K562 (cell line): ENCODE measurements at regions not wholly inside any gene's neighbourhood (a gene's known extent, or its start where the extent isn't known, plus 50 kb on each side); places are given as distances from the start of the nearest gene placed in this dataset.

ENCODE experiments used
- KDM2B ChIP-seq: fragments of 250-450 bp; sonication (Bioruptor Pico); IDR thresholded peaks from 2 replicates; pipeline ENCODE4 v1.8.0; 2021; ENCODE audit warnings: mild to moderate bottlenecking, moderate library complexity
- PCBP1 ChIP-seq: fragments of 200-400 bp; formaldehyde crosslinking; IDR thresholded peaks from 2 replicates; pipeline ENCODE4 v1.6.1; 2018; ENCODE audit warnings: mild to moderate bottlenecking, low read depth, low read length; ENCODE audit not compliant: poor library complexity, severe bottlenecking
- ZMIZ1 ChIP-seq, 2 experiments: fragments of 150-350 bp in 1 of 2; IDR thresholded peaks; 2 replicates each; pipeline ENCODE4 v1.6.1; 2012 to 2016; ENCODE audit warnings: low read depth in 2 of 2, low read length in 2 of 2, mild to moderate bottlenecking in 1 of 2, moderate library complexity in 1 of 2

- TF ChIP-seq ZMIZ1 (IDR thresholded peaks at IDR 0.05; ENCODE audit: low read depth in 2 of 2, low read length in 2 of 2) (no peak), PCBP1 (no peak), KDM2B (no peak)
Observed at GRCh38 chr4:18480928-18481327, 459.4 kb upstream of the LCORL start.
